Esophagus squamous epithelium (tissue), 4 donors: ENCODE measurements at regions not wholly inside any gene's neighbourhood (a gene's known extent, or its start where the extent isn't known, plus 50 kb on each side); places are given as distances from the start of the nearest gene placed in this dataset.

Experiments
- POLR2A ChIP-seq, 4 donors: fragments of 450-650 bp; IDR thresholded peaks; one replicate each; pipeline ENCODE4 v1.6.1; 2017; ENCODE audit warnings: antibody characterized with exemption in 4 of 4, mild to moderate bottlenecking in 4 of 4, moderate library complexity in 3 of 4
- TF ChIP-seq, protein P1 (sequence below), 6 experiments: fragments of 450-650 bp in 4 of 6; fragments of 200-600 bp in 2 of 6; sonication (generic) in 2 of 6; IDR thresholded peaks; one replicate each; pipeline ENCODE4 v1.5.1; 2016 to 2019; ENCODE audit warnings: antibody characterized with exemption in 6 of 6, mild to moderate bottlenecking in 4 of 6, moderate library complexity in 4 of 6

DNA sequence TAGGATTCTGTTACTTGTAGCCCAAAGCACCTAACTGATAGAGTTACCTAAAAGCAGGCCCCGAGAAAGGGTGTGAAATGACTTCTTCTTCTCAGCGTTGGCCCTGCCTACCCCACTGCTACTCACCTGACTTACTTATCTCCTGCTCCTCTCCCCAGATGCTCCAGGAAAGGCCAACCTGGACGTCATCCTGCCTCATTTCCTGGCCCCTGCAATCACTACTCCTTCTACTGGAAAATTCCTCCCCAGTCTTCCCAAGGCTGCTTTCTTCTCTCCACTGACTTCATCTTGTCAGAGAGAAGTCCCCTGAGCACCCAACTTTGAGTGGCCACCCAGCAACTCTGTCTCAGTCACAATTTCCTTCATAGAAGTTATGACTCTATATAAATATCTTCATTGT is 63.4 kb upstream of the KLF7 start:
- TF ChIP-seq, protein P1, sequence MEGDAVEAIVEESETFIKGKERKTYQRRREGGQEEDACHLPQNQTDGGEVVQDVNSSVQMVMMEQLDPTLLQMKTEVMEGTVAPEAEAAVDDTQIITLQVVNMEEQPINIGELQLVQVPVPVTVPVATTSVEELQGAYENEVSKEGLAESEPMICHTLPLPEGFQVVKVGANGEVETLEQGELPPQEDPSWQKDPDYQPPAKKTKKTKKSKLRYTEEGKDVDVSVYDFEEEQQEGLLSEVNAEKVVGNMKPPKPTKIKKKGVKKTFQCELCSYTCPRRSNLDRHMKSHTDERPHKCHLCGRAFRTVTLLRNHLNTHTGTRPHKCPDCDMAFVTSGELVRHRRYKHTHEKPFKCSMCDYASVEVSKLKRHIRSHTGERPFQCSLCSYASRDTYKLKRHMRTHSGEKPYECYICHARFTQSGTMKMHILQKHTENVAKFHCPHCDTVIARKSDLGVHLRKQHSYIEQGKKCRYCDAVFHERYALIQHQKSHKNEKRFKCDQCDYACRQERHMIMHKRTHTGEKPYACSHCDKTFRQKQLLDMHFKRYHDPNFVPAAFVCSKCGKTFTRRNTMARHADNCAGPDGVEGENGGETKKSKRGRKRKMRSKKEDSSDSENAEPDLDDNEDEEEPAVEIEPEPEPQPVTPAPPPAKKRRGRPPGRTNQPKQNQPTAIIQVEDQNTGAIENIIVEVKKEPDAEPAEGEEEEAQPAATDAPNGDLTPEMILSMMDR (IDR thresholded peaks at IDR 0.05), result no peak
- no peak for TF ChIP-seq POLR2A (IDR thresholded peaks at IDR 0.05)
